NCI-H69 (cell line): ENCODE measurements at regions not wholly inside any gene's neighbourhood (a gene's known extent, or its start where the extent isn't known, plus 50 kb on each side); places are given as distances from the start of the nearest gene placed in this dataset.
"Not testable (repeated sequence)": the region's sequence is repeated elsewhere in the genome, so short reads cannot be mapped to it uniquely, and the experiment has no call there.

ENCODE experiments used
- DNase-seq: peaks from one replicate; lab custom pipeline; 2025; lab: John Stamatoyannopoulos, UW

DNA sequence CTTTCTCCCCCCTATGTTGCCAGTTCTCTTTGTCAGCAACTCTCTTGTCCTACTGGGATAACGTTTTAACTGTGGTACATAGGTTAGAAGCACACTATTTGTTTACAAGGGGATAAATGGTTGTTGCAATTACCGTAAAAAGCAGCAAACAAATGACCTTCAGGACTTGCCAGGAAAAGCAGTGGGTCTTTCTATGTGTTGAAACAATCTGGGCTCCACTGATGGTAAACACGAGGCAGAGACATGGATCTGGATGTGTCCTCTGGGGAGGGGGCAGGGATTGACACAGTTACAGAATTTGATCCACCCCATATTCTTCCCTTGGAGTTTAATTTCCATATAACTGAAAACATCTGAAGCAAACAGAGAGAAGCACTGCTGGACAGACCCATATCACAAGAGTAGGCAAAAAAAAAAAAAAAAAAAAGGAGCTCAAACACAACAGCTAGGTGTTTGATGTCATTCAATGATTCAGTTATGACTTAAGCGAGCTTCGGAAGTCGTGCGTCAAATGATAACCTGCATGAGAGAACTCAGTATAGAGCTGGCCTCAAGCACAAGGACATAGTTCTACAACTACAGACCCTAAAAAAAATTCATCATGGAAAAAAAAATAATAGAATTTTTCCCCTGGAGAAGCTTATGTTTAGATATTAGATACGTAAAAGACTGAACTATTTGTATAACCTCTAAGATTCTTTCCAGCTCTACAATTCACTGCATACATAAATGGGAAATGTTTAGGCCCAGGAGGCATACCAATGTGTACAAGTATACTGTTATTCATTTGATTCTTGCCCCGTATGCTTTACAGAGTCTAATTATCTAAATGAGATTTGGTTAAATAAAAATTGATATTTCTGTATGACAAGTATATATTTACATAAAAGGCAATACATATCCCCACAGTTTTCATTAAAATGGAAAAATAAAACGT is 127.7 kb downstream of the ALDH8A1 start:
- DNase-seq = no peak

DNA sequence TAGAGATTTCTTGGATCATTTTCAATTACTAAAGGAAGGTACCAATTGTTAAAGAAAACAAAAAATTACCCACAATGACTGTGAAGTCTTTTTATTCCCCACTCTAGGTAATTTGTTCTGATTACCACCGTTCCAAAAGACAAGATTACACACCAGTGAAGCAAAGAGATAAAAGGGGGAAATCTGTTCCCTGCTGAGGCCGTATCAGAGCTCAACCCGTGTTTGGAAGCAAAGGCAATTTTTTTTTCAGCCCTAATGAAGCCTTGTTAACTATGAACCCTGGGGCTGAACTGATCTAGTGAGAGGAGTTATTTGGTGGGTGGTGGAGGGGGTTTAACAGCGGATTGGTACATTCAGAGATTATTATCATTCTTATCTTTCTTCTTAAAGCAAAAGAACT is 128.5 kb downstream of the ALDH8A1 start:
- DNase-seq = peak; percentile 59

DNA sequence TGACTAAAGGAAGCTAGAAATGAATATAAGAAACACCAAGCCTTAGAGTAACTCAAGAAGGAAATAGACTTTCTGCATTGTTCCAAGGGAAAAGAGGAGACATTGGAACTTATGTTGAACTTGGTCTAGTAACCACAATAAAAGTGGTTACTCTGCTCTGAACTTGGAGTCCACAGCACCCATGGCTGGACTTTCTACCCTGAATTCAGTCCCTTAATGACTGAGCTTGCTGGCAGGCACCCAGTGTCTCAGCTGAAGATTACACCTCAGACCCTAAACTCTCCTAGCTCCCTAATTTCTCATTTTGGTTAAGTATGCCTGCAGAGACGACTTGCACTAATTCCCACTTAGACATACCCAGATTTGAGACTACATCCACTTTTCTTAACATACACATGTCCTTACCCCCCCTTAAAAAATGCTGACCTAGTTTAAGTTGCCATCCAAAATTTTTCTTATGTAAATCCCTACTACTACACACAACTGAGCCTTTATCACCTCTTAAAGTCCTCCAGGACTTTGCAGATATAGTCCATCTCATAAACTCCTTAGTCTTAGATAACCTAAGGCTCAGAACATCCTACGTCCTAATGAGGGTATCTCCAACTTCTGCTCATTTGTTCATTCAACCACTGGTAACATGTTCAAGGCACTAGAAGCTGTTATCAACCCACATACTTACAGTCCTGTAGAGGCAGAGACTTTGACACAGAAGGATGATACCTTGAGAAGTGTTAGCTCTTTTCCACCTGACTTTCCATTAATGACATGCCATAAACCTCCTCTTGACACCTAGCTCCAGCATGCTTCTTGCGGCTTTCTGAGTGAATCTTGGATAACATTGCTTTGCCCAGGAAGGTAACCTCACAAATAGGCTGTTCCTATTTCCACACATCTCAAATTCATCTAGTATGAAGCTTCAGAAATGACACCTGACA is 129.8 kb downstream of the ALDH8A1 start:
- DNase-seq = no peak

DNA sequence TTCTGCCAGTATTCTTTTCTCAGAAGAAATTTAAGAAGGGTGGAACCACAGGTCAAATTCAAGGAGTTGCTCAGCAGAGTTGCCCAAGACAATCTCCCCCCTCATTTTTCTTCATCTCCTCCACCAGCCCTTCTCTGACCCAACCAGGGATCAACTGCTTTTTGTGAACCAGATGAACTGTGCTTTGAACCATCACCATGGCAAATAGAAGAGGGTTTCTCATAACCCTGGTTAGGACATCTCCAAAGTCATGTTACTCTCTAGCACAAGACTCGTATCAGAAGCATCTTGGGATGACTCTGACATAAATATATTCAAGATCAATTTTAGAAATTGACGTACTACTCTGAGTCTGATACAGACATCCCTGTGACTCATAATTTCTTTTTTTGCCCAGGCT is 130.7 kb downstream of the ALDH8A1 start:
- DNase-seq = no peak

DNA sequence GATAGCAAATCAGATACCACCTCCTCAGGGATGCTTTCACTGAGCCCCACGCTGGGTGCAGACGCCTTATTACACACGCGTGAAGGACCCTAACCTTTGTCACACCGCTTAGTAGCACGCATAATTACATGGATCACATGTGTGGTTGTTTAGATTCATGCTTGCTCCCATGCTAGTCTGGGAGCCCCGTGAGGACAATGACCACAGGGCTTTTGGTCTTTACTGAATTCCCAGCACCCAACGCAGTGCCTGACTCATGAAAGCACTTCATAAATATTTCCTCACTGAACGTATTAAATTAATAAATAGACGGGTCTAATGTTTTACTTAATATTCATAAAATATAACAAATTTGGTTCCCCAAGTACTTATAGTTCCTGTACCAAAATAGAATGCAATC is 132.5 kb downstream of the ALDH8A1 start:
- DNase-seq = no peak

DNA sequence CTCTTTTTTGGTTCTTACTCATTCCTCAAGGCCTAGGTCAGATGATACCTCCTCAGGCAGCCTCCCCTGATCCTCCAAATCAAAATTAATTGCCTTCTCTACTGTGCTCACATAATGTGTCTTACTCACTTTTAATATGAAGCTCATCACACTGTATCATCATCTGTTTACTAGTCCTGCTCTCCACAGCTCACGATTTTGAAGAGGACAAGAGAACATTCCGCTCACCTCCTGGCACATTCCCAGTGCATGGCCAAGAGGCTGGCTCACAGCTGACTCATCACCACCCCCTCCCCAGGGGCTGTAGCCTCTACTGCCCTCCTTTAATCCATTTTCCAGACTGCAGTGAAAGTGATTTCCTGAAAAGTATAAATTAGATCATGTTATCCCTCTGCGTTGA is 133.1 kb downstream of the ALDH8A1 start:
- no peak for DNase-seq

DNA sequence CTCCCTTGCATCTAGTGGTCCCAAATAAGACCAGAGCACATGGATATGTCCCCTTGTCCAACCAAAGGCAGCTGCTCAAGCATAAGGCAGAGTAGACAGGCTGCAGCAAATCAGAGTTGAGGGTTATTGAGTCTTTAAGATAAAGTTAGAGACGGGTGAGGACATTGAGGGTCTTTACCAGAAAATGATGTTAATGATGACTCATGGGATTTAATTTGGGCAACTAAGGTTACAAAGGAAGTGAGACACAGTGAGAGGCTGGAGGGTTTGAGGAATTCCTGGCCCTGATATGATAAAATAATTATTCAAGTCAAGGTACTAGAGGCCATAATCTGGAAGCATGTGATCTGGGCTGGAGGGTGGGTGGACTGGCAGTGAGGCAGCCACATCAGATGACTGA is 133.6 kb downstream of the ALDH8A1 start:
- no peak for DNase-seq

DNA sequence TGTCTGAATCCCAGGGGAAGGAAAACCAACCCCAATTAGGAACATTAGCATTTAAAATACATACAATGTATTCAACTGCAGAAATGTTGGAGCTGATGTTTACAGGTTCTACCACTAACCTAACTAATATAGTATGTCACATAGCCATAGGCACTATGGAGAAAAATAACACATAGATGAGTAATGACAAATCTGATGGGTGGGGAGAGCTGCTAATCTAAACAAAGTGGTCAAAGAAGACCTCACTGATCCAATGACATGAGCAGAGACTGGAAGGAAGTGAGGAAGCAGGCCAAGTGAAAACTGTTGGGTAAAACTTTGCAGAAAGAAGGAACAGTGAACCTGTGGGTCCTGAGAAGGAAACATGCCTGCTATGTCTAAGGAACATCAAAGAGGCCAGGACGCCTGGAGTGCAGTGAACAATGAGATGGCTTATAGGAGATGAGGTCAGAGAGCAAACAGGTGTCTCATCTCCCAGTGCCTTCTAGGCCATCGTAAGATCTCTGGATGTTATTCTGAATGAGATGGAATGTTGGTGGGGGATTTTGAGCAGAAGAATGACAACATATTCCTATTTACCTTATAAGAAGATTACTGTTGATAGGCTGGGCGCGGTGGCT is 135.7 kb downstream of the ALDH8A1 start:
- no peak for DNase-seq

DNA sequence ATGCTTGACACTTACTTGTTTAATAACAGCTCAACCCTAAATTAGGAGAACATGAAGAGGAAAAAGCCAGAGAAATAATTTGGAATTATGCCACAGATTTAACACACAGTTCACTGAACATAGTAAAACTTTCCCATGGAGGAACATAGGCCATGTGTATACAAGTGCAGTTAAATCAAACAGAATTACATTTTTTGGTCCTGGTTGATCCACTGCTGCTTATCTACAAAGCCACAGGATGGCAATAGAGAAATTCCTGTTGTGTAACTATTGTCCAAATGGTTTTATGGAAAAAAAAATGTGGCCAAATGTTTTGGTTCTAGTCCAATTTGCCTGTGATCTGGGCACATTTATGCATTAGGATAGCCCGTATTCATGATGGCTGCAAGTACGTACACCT is 136.8 kb downstream of the ALDH8A1 start:
- no peak for DNase-seq

DNA sequence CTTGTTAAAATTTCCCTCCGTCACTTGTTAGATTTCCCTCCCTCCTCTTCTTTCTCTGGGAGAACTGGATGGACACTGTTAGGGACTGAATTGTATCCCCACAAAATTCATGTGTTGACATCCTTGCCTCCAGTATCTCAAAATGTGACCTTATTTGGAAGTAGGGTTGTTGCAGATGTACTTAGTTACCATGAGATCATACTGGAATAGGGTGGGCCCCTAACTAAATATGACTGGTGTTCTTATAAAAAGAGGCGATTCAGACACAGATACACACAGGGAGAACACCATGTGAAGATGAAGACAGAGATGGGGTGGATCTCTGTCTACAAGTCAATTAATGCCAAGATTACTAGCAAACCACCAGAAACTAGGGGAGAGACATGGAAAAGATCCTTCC is 139.5 kb downstream of the ALDH8A1 start:
- no peak for DNase-seq

DNA sequence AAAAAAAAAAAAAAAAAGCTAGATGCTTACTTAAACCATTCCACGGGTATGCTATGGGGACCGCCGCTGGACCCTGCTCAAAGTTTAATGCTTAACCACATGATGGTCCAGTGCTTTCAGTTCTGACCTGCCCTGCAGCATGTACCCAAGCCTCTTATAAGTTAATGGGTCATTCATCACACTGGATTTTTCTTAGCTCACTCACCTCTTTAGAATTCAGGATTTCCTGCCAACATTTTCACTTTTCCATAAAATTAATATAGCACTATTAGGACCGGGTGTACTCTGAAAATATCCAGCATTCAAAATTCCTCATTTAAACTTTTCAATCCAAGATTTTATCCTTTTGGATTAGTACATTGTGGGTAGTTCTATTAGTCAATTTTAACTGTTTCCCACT is 140.8 kb downstream of the ALDH8A1 start:
- no peak for DNase-seq

DNA sequence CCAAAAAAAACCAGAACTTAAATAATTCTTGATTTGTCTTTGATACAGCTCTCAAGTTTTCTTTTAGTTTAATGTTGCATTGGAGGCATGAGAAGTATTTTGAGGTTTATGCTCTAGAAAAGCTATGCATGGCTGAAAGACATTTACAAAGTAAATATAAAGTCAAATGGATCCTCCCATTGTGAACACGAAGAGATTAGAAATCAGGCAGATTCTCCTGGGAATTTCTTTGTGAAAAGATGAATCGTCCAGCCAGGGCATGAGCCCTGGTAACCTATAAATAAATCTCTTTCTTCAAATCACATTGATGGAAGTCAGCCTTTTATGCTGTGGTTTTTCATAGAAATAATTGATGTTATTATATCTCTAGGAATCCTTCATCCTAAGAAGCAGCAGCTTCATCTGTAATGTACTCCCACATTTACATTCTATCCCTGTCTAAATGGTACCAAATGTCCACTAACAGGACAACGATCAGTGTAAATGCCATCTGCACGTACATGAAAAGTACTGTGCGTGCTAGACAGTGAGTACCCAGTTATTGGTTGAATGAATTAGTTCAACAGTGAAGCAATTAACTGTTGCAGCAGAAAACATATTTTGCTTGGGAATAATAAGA is 143.6 kb downstream of the ALDH8A1 start:
- DNase-seq = no peak

DNA sequence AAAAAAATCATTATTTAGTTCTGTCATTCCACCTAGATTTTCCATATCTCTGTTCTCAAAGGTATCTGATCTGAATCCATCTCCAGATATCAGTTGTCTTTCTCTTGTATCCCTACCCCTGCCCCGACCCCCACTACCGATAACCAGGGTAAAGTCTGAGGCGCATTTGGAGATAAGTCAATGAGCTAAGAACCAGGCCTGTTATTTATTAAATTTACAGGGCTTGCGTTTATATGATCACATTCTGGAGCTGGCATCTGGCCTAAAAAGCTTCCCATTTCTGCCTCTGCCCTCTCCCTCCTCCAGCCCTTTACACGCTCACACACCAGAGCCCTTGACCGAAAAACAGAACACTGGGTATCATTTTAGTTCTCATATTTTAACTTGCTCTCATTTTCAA is 144.7 kb downstream of the ALDH8A1 start:
- DNase-seq = no peak

DNA sequence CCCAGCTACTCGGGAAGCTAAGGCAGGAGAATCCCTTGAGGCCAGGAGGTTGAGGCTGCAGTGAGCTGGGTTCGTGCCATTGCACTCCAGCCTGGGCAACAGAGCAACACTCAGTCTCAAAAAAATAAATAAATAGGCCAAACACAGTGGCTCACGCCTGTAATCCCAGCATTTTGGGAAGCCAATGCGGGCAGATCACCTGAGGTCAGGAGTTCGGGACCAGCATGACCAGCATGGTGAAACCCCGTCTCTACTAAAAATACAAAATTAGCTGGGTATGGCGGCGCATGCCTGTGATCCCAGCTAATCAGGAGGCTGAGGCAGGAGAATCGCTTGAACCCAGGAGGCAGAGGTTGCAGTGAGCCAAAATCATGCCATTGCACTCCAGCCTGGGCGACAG is 145.6 kb downstream of the ALDH8A1 start:
- not testable (repeated sequence) for DNase-seq

DNA sequence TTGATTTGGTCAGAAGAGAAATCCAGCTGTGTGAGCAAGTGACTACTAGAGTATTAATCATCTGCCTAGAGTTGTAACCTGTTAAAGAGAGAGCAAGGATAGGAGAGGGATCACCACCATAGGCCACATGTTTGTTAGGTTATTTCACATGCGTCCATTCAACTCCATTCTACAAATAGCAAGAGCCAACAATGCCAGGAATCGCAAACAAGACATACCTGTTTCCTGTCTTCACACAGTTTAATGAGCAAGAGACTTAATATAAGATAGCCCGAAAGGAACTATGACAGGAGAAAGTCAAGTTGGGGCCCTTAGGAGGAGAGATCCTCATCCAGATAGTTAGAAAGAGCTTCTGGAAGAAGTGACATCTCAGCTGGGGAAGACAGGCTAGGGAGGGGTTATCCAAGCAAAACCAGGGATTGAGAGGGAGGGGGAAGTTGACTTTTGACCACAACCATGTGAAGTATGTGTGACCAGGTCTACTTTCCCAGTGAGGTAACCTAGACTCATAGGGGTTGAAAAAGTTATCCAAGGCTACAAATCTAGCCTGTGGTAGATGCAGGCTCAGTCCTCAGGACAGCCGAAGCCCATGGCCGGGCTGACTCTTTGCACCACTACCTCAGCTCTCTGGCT is 147.4 kb downstream of the ALDH8A1 start:
- DNase-seq = no peak

DNA sequence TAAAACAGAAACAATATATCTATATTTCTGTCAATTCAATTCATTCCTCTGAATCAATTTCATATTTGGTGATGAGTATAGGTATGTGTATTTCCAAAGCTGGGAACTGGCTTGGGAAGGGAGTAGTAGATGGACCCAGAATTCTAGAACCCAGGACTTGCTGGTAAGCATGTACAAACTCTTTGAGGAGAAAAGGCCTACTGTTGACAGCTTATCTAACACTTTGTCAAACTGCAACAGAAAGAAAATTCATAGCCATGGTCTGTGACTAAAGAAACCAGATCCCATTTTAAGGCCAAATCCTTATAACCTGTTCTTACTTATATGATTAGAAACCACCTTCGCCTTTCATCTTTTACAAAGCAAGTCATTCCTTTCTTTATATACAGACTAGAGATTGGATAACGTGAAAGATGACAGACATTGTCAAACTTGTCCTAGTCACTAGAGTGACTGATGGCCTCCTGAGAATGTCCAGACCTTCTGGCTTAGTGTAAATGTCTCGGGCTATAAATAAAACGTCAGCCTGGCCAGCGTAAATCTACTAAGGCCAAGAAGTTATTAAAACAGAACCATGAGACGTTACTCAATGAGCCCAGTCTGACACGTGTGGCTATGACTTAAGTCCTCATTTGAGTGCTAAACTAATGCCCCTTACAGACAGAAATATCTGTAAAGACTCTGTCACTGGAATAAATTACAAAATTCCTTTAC is 152.3 kb downstream of the ALDH8A1 start:
- no peak for DNase-seq

DNA sequence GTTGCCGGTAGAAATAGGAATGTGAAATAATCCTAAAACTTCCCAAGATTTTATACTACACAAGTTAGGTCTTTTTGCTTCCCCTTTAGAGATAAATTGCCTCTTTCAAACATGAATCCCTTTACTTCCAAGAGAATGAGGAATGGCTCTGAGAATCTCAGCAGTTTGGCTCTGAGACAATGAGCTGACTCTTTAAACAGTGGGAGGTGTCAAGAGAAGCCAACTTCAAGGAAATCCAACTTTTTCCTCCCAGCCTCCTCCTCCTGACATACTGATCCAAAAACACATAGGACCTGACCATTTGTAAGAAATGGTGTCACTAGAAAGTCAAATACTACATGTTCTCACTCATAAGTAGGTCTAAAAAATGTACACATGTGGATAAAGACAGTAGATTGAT is 154.2 kb downstream of the ALDH8A1 start:
- no peak for DNase-seq

DNA sequence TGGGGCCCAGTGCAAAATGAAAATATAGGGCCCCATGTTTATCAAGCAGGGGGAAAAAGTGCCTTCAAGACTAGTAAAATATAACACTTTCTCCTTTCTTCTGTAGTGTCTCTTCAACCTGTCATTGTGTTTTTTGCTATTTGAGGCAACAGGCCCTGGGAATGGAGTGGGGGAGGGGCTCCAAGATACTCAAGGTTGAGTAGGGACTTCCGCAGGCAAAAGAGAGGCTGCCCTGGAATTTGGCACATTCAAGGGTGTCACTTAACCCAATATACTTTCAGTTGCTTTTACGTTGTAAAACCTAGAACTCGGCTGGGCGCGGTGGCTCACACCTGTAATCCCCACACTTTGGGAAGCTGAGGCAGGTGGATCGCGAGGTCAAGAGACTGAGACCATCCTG is 154.9 kb downstream of the ALDH8A1 start:
- no peak for DNase-seq

DNA sequence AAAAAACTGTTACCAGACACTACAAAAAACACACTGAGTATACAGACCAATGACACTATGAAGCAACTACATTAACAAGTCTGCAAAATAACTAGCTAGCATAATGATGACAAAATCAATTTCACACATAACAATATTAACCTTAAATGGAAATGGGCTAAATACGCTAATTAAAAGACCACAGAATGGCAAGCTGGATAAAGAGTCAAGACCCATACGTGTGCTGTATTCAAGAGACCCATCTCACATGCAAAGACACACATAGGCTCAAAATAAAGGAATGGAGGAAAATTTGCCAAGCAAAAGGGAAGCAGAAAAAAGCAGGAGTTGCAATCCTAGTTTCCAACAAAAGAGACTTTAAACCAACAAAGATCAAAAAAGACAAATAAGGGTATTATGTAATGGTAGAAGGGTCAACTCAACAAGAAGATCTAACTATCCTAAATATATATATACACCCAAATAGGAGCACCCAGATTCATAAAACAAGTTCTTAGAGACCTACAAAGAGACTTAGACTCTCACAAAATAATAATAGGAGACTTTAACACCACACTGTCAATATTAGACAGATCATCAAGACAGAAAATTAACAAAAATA is 158.6 kb downstream of the ALDH8A1 start:
- DNase-seq = not testable (repeated sequence)

DNA sequence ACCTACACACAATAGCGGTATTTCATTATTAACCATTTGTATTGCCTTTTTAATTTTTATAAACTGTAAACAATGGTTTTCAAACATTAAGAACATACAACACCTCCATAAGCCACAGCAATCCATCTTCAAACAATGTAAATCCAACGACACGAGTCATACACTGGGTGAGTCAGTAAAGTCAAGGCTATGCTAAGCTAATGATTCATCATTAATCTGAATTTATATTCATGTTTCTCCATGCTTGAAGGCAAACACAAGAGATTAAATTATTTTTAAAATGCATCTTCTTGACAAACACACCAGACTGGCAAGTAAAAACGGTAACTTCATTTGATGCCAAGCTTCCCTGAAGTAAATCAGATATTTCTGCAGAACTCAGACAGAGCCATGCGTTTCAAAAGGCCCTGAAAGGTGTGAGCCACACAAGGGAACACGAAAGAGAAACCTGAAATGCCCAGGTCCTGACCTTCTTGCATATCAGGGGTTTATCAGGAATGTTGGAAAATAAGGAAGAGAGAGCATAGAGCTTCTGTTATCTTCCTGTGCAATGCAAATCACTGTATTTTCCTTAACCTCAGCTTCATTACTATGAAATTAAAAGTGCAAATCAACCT is 162.5 kb downstream of the ALDH8A1 start:
- no peak for DNase-seq
